ENCODE measurements at regions not wholly inside any gene's neighbourhood (a gene's known extent, or its start where the extent isn't known, plus 50 kb on each side); places are given as distances from the start of the nearest gene placed in this dataset.

DNA sequence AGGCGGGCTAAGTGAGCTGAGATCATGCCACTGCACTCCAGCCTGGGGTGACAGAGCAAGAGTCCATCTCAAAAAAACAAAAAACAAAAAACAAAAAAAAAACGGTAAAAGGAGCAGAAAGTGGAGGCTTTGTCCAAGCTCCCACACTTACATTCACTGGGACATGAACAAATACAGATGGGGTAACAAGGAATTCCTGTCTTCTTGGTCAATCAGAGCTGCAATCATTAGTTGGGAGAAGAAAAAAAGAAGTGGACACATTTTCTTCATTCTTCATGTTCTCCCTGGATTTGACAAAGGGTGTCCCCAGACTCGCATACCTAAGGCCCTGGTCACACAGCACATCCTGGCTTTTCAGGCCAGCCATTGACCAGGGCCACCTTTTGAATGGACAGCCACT, 124.6 kb downstream of the SOCS6 start:
- TF ChIP-seq, protein P1, sequence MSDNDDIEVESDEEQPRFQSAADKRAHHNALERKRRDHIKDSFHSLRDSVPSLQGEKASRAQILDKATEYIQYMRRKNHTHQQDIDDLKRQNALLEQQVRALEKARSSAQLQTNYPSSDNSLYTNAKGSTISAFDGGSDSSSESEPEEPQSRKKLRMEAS (IDR thresholded peaks at IDR 0.05) = no peak
- TF ChIP-seq, protein P2, sequence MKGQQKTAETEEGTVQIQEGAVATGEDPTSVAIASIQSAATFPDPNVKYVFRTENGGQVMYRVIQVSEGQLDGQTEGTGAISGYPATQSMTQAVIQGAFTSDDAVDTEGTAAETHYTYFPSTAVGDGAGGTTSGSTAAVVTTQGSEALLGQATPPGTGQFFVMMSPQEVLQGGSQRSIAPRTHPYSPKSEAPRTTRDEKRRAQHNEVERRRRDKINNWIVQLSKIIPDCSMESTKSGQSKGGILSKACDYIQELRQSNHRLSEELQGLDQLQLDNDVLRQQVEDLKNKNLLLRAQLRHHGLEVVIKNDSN (IDR thresholded peaks at IDR 0.05) = no peak
- TF ChIP-seq FOXM1 (IDR thresholded peaks at IDR 0.05; ENCODE audit: borderline replicate concordance, low read depth) (no peak), TCF12 (IDR thresholded peaks at IDR 0.05; ENCODE audit: low read depth) (no peak), EGR1 (IDR thresholded peaks at IDR 0.05) (no peak), TAF1 (IDR thresholded peaks at IDR 0.05; ENCODE audit: low read depth) (no peak), NFIC (IDR thresholded peaks at IDR 0.05) (no peak), ZBTB7A (IDR thresholded peaks at IDR 0.05; ENCODE audit: low read depth) (no peak), CEBPB (IDR thresholded peaks at IDR 0.05) (no peak), CREB1 (IDR thresholded peaks at IDR 0.05; ENCODE audit: low read depth) (no peak), YY1 (IDR thresholded peaks at IDR 0.05; ENCODE audit: low read depth) (no peak), EP300 (IDR thresholded peaks at IDR 0.05; ENCODE audit: borderline replicate concordance) (no peak), TEAD4 (IDR thresholded peaks at IDR 0.05) (no peak), RAD21 (IDR thresholded peaks at IDR 0.05; ENCODE audit: low read depth) (no peak)
- TF ChIP-seq, protein P3, sequence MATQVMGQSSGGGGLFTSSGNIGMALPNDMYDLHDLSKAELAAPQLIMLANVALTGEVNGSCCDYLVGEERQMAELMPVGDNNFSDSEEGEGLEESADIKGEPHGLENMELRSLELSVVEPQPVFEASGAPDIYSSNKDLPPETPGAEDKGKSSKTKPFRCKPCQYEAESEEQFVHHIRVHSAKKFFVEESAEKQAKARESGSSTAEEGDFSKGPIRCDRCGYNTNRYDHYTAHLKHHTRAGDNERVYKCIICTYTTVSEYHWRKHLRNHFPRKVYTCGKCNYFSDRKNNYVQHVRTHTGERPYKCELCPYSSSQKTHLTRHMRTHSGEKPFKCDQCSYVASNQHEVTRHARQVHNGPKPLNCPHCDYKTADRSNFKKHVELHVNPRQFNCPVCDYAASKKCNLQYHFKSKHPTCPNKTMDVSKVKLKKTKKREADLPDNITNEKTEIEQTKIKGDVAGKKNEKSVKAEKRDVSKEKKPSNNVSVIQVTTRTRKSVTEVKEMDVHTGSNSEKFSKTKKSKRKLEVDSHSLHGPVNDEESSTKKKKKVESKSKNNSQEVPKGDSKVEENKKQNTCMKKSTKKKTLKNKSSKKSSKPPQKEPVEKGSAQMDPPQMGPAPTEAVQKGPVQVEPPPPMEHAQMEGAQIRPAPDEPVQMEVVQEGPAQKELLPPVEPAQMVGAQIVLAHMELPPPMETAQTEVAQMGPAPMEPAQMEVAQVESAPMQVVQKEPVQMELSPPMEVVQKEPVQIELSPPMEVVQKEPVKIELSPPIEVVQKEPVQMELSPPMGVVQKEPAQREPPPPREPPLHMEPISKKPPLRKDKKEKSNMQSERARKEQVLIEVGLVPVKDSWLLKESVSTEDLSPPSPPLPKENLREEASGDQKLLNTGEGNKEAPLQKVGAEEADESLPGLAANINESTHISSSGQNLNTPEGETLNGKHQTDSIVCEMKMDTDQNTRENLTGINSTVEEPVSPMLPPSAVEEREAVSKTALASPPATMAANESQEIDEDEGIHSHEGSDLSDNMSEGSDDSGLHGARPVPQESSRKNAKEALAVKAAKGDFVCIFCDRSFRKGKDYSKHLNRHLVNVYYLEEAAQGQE (IDR thresholded peaks at IDR 0.05; ENCODE audit: low read depth) = no peak

DNA sequence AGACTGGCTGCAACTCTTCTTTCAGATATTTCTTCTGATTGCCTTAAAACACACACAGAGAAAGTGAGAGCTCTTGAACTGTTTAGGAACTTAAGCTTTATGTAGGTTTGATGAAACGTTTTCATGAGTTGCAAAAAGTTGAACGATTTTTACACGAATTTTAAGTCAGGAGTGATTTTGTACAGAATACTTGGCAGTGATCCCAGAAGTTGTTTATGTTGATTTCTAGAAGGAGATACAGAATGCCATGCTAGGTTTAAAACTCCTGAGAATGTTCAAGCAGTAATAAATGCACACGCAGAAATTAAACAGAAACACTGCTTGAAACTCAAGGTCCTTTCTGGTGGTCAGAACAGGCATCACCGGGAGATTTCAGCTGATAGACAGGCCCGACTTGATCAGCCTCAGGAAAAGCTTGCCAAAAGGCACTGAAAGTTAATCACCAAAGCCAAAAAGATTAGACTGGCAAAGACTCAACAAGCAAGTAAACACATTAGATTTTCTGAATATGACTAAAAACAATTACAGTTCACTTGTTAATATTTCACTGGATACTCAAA, 123.1 kb downstream of the SOCS6 start:
- TF ChIP-seq, protein P3 (IDR thresholded peaks at IDR 0.05; ENCODE audit: low read depth) = no peak
- TF ChIP-seq EGR1 (IDR thresholded peaks at IDR 0.05) (no peak), NFIC (IDR thresholded peaks at IDR 0.05) (no peak), TEAD4 (IDR thresholded peaks at IDR 0.05) (no peak), YY1 (IDR thresholded peaks at IDR 0.05; ENCODE audit: low read depth) (no peak), FOXM1 (IDR thresholded peaks at IDR 0.05; ENCODE audit: borderline replicate concordance, low read depth) (no peak), CEBPB (IDR thresholded peaks at IDR 0.05) (no peak), ZBTB7A (IDR thresholded peaks at IDR 0.05; ENCODE audit: low read depth) (no peak), TCF12 (IDR thresholded peaks at IDR 0.05; ENCODE audit: low read depth) (no peak), CREB1 (IDR thresholded peaks at IDR 0.05; ENCODE audit: low read depth) (no peak), EP300 (IDR thresholded peaks at IDR 0.05; ENCODE audit: borderline replicate concordance) (no peak), RAD21 (IDR thresholded peaks at IDR 0.05; ENCODE audit: low read depth) (no peak), TAF1 (IDR thresholded peaks at IDR 0.05; ENCODE audit: low read depth) (no peak)
- TF ChIP-seq, protein P1 (IDR thresholded peaks at IDR 0.05) = no peak
- TF ChIP-seq, protein P2 (IDR thresholded peaks at IDR 0.05) = no peak

DNA sequence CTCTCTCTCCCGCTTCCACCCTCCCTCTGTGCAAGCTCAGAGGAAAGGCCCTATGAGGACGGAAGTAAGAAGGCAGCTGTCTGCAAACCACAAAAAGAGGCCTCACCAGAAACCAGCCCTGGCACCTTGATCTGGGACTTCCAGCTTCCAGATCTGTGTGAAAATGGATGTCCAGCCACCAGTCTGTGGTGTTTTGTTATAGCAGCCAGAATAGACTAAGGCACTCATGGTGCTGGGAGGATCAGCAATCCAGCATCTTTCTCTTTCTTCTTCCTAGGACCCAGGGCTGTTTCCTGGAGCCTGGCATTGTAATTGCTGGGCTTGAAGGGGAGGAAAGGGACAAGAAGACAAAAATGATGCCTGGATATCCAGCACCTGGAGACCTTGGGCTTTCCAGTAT, 122.5 kb downstream of the SOCS6 start:
- TF ChIP-seq EP300 (IDR thresholded peaks at IDR 0.05; ENCODE audit: borderline replicate concordance) (no peak), NFIC (IDR thresholded peaks at IDR 0.05) (no peak), EGR1 (IDR thresholded peaks at IDR 0.05) (no peak), CREB1 (IDR thresholded peaks at IDR 0.05; ENCODE audit: low read depth) (no peak), CEBPB (IDR thresholded peaks at IDR 0.05) (no peak), ZBTB7A (IDR thresholded peaks at IDR 0.05; ENCODE audit: low read depth) (no peak), TEAD4 (IDR thresholded peaks at IDR 0.05) (no peak), TCF12 (IDR thresholded peaks at IDR 0.05; ENCODE audit: low read depth) (no peak)
- TF ChIP-seq, protein P2 (IDR thresholded peaks at IDR 0.05) = no peak

DNA sequence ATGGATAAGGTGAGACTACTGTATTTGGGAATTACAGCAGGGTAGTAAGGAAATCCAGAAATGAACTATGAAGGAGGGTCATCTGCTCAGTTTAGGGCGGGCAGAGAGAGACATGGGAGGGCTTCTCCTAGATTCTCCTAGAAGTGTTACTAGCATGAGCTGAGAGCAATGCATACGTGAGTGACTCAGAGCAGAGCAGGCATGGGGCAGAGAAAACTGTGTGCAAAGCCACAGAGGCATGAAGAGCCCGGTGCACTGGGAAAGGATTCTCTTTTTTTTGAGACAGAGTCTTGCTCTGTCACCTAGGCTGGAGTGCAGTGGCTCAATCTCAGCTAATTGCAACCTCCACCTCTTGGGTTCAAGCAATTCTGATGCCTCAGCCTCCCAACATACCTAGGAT, 116.2 kb downstream of the SOCS6 start:
- TF ChIP-seq CEBPB (IDR thresholded peaks at IDR 0.05) = no peak
- no peak for TF ChIP-seq TAF1 (IDR thresholded peaks at IDR 0.05; ENCODE audit: low read depth)
- no peak for TF ChIP-seq RAD21 (IDR thresholded peaks at IDR 0.05; ENCODE audit: low read depth)

DNA sequence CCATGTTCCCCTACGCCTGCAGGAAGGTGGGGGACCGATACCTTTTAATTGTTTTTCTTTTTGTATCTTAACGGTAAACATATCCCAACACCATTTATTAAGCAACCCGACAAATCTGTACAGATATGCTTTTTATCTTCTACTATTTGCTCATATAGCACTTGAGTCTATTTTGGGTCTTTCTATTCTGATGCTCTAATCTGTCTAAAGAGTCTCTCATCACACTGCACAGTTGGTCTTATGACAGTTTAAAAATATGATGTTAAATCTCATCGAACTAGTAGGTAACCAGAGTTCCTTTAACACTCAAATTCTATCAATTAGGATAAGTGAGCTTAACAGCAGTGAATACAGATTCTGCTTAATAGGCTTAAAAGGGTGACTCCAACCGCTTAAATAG, 111.6 kb downstream of the SOCS6 start:
- TF ChIP-seq CEBPB (IDR thresholded peaks at IDR 0.05) (no peak), FOXM1 (IDR thresholded peaks at IDR 0.05; ENCODE audit: borderline replicate concordance, low read depth) (no peak), TAF1 (IDR thresholded peaks at IDR 0.05; ENCODE audit: low read depth) (no peak)
- TF ChIP-seq, protein P1 (IDR thresholded peaks at IDR 0.05) = no peak

Data from Ishikawa (cell line).